ENCODE measurements at regions not wholly inside any gene's neighbourhood (a gene's known extent, or its start where the extent isn't known, plus 50 kb on each side); places are given as distances from the start of the nearest gene placed in this dataset.

- Histone ChIP-seq H3K27me3 (ENCODE audit: control insufficient read depth, insufficient read depth, low read length) (no peaks in the 10 kb centered on the region), H3K36me3 (ENCODE audit: control insufficient read depth, insufficient read depth, low read length) (no peaks in the 10 kb centered on the region), H3K4me3 (ENCODE audit: low read depth, low read length) (no peak overlapping the region)
- DNase-seq (ENCODE audit: low read depth) (no peak), FAIRE-seq (no peak)
- TF ChIP-seq CTCF (IDR thresholded peaks at IDR 0.05; ENCODE audit: insufficient read depth, low read length, severe bottlenecking): no peak
These were observed 457.4 kb downstream of the TCERG1L start for GRCh38 chr10:130854151-130854550.

- H3K27me3 ChIP-seq (ENCODE audit: control insufficient read depth, insufficient read depth, low read length): no peaks in the 10 kb centered on the region
- H3K36me3 ChIP-seq (ENCODE audit: control insufficient read depth, insufficient read depth, low read length): no peaks in the 10 kb centered on the region
- no peak overlapping the region for H3K4me3 ChIP-seq (ENCODE audit: low read depth, low read length)
- TF ChIP-seq CTCF (IDR thresholded peaks at IDR 0.05; ENCODE audit: insufficient read depth, low read length, severe bottlenecking): no peak
- FAIRE-seq (no peak), DNase-seq (ENCODE audit: low read depth) (no peak)
These were observed 453.8 kb downstream of the TCERG1L start for GRCh38 chr10:130857631-130858295.

GRCh38 chr10:130858626-130859025 lies 452.9 kb downstream of the TCERG1L start:
- Histone ChIP-seq H3K36me3 (ENCODE audit: control insufficient read depth, insufficient read depth, low read length) (no peaks in the 10 kb centered on the region), H3K4me3 (ENCODE audit: low read depth, low read length) (no peak overlapping the region), H3K27me3 (ENCODE audit: control insufficient read depth, insufficient read depth, low read length) (no peaks in the 10 kb centered on the region)
- DNase-seq (ENCODE audit: low read depth) (no peak), FAIRE-seq (no peak)
- no peak for TF ChIP-seq CTCF (IDR thresholded peaks at IDR 0.05; ENCODE audit: insufficient read depth, low read length, severe bottlenecking)

GRCh38 chr10:130859427-130859826 lies 452.1 kb downstream of the TCERG1L start:
- Histone ChIP-seq H3K36me3 (ENCODE audit: control insufficient read depth, insufficient read depth, low read length) (no peaks in the 10 kb centered on the region), H3K4me3 (ENCODE audit: low read depth, low read length) (no peak overlapping the region), H3K27me3 (ENCODE audit: control insufficient read depth, insufficient read depth, low read length) (no peaks in the 10 kb centered on the region)
- DNase-seq (ENCODE audit: low read depth) (no peak), FAIRE-seq (no peak)
- no peak for TF ChIP-seq CTCF (IDR thresholded peaks at IDR 0.05; ENCODE audit: insufficient read depth, low read length, severe bottlenecking)

- Histone ChIP-seq H3K4me3 (ENCODE audit: low read depth, low read length) (no peak overlapping the region), H3K36me3 (ENCODE audit: control insufficient read depth, insufficient read depth, low read length) (no peaks in the 10 kb centered on the region), H3K27me3 (ENCODE audit: control insufficient read depth, insufficient read depth, low read length) (no peaks in the 10 kb centered on the region)
- DNase-seq (ENCODE audit: low read depth) (no peak), FAIRE-seq (no peak)
- TF ChIP-seq CTCF (IDR thresholded peaks at IDR 0.05; ENCODE audit: insufficient read depth, low read length, severe bottlenecking): no peak
These were observed 449.4 kb downstream of the TCERG1L start for GRCh38 chr10:130862122-130862521.

- Histone ChIP-seq H3K27me3 (ENCODE audit: control insufficient read depth, insufficient read depth, low read length) (no peaks in the 10 kb centered on the region), H3K4me3 (ENCODE audit: low read depth, low read length) (no peak overlapping the region), H3K36me3 (ENCODE audit: control insufficient read depth, insufficient read depth, low read length) (no peaks in the 10 kb centered on the region)
- no peak for DNase-seq (ENCODE audit: low read depth)
- FAIRE-seq: no peak
- TF ChIP-seq CTCF (IDR thresholded peaks at IDR 0.05; ENCODE audit: insufficient read depth, low read length, severe bottlenecking): no peak
These were observed 448.9 kb downstream of the TCERG1L start for GRCh38 chr10:130862626-130863025.

Data from bronchial epithelial cell (primary cell).